Retinal pigment epithelial cell (primary cell): ENCODE measurements at regions not wholly inside any gene's neighbourhood (a gene's known extent, or its start where the extent isn't known, plus 50 kb on each side); places are given as distances from the start of the nearest gene placed in this dataset.

Experiments
- DNase-seq: peaks from one replicate; pipeline ENCODE4 v3.0.0-alpha.2; 2010; ENCODE audit warnings: low read depth
- H3K4me3 ChIP-seq: 2 replicates; pipeline ENCODE4 v1.5.1; 2011; ENCODE audit warnings: mild to moderate bottlenecking, low read length, control low read depth, moderate library complexity
- CTCF ChIP-seq: conservative IDR thresholded peaks from 2 replicates; pipeline ENCODE4 v1.5.1; 2011; ENCODE audit warnings: low read depth, low read length, control low read depth, inconsistent platforms

GRCh38 chr2:189285962-189286645 is 106.5 kb upstream of the COL5A2 start:
- DNase-seq, result peak; percentile 67
- no peak overlapping the region for H3K4me3 ChIP-seq
- no peak for TF ChIP-seq CTCF

GRCh38 chr2:189287363-189287762 is 107.8 kb upstream of the COL5A2 start:
- no peak for DNase-seq
- no peak overlapping the region for H3K4me3 ChIP-seq
- no peak for TF ChIP-seq CTCF

- peak; percentile 48 for DNase-seq
- peak; percentile 53 for TF ChIP-seq CTCF
- no peak overlapping the region for H3K4me3 ChIP-seq
Measured at GRCh38 chr2:189287982-189288521, 108.5 kb upstream of the COL5A2 start.

GRCh38 chr2:189291460-189291859 is 111.9 kb upstream of the COL5A2 start:
- no peak for TF ChIP-seq CTCF
- no peak overlapping the region for H3K4me3 ChIP-seq
- DNase-seq, result no peak

GRCh38 chr2:189293164-189293563 is 113.6 kb upstream of the COL5A2 start:
- no peak for DNase-seq
- no peak for TF ChIP-seq CTCF
- no peak overlapping the region for H3K4me3 ChIP-seq

GRCh38 chr2:189297446-189297845 is 117.9 kb upstream of the COL5A2 start:
- DNase-seq, result peak; percentile 24
- no peak overlapping the region for H3K4me3 ChIP-seq
- TF ChIP-seq CTCF, result no peak

- no peak for TF ChIP-seq CTCF
- no peak overlapping the region for H3K4me3 ChIP-seq
- no peak for DNase-seq
Measured at GRCh38 chr2:189298038-189298437, 118.5 kb upstream of the COL5A2 start.
